ENCODE measurements at regions not wholly inside any gene's neighbourhood (a gene's known extent, or its start where the extent isn't known, plus 50 kb on each side); places are given as distances from the start of the nearest gene placed in this dataset.

GRCh38 chr4:173924561-173924960 is 358.9 kb downstream of the FBXO8 start:
- H3K4me2 ChIP-seq (ENCODE audit: insufficient read depth, low read length), result no peak overlapping the region
- H3K27ac ChIP-seq (ENCODE audit: low read depth, low read length), result no peak overlapping the region
- H3K9me3 ChIP-seq (ENCODE audit: low read depth, low read length), result no peaks in the 10 kb centered on the region
- no peaks in the 10 kb centered on the region for H4K20me1 ChIP-seq (ENCODE audit: insufficient read depth, low read length)
- no peaks in the 10 kb centered on the region for H3K79me2 ChIP-seq (ENCODE audit: insufficient read depth, low read length)
- no peak for DNase-seq (ENCODE audit: insufficient read length, low spot score, missing footprints)
- no peak overlapping the region for H2AFZ ChIP-seq (ENCODE audit: low read length)
- no peaks in the 10 kb centered on the region for H3K27me3 ChIP-seq (ENCODE audit: insufficient read depth, low read length)
- H3K4me3 ChIP-seq (ENCODE audit: insufficient read depth, low read length), result no peak overlapping the region
- TF ChIP-seq CTCF (IDR thresholded peaks at IDR 0.05; ENCODE audit: extremely low read depth, low read depth, low read length), result no peak
- H3K36me3 ChIP-seq (ENCODE audit: insufficient read depth, low read length), result no peaks in the 10 kb centered on the region
- H3K4me1 ChIP-seq (ENCODE audit: insufficient read depth, low read length), result no peaks in the 10 kb centered on the region

- H3K9me3 ChIP-seq (ENCODE audit: low read depth, low read length), result no peaks in the 10 kb centered on the region
- H3K4me1 ChIP-seq (ENCODE audit: insufficient read depth, low read length), result no peaks in the 10 kb centered on the region
- H3K27me3 ChIP-seq (ENCODE audit: insufficient read depth, low read length), result no peaks in the 10 kb centered on the region
- H4K20me1 ChIP-seq (ENCODE audit: insufficient read depth, low read length), result no peaks in the 10 kb centered on the region
- no peak overlapping the region for H3K4me3 ChIP-seq (ENCODE audit: insufficient read depth, low read length)
- no peak overlapping the region for H2AFZ ChIP-seq (ENCODE audit: low read length)
- no peak overlapping the region for H3K4me2 ChIP-seq (ENCODE audit: insufficient read depth, low read length)
- no peak overlapping the region for H3K27ac ChIP-seq (ENCODE audit: low read depth, low read length)
- no peaks in the 10 kb centered on the region for H3K36me3 ChIP-seq (ENCODE audit: insufficient read depth, low read length)
- TF ChIP-seq CTCF (IDR thresholded peaks at IDR 0.05; ENCODE audit: extremely low read depth, low read depth, low read length), result no peak
- DNase-seq (ENCODE audit: insufficient read length, low spot score, missing footprints), result no peak
- H3K79me2 ChIP-seq (ENCODE audit: insufficient read depth, low read length), result no peaks in the 10 kb centered on the region
Measured at GRCh38 chr4:173919861-173920260, 363.6 kb downstream of the FBXO8 start.

GRCh38 chr4:173919196-173919595 is 364.3 kb downstream of the FBXO8 start:
- H2AFZ ChIP-seq (ENCODE audit: low read length), result no peak overlapping the region
- H3K4me1 ChIP-seq (ENCODE audit: insufficient read depth, low read length), result no peaks in the 10 kb centered on the region
- H3K79me2 ChIP-seq (ENCODE audit: insufficient read depth, low read length), result no peaks in the 10 kb centered on the region
- TF ChIP-seq CTCF (IDR thresholded peaks at IDR 0.05; ENCODE audit: extremely low read depth, low read depth, low read length), result no peak
- H3K4me3 ChIP-seq (ENCODE audit: insufficient read depth, low read length), result no peak overlapping the region
- no peak overlapping the region for H3K4me2 ChIP-seq (ENCODE audit: insufficient read depth, low read length)
- H3K36me3 ChIP-seq (ENCODE audit: insufficient read depth, low read length), result no peaks in the 10 kb centered on the region
- H4K20me1 ChIP-seq (ENCODE audit: insufficient read depth, low read length), result no peaks in the 10 kb centered on the region
- DNase-seq (ENCODE audit: insufficient read length, low spot score, missing footprints), result no peak
- H3K27me3 ChIP-seq (ENCODE audit: insufficient read depth, low read length), result no peaks in the 10 kb centered on the region
- H3K27ac ChIP-seq (ENCODE audit: low read depth, low read length), result no peak overlapping the region
- H3K9me3 ChIP-seq (ENCODE audit: low read depth, low read length), result no peaks in the 10 kb centered on the region

GRCh38 chr4:173917255-173917960 is 366.1 kb downstream of the FBXO8 start:
- H3K36me3 ChIP-seq (ENCODE audit: insufficient read depth, low read length), result no peaks in the 10 kb centered on the region
- no peak overlapping the region for H3K4me2 ChIP-seq (ENCODE audit: insufficient read depth, low read length)
- no peaks in the 10 kb centered on the region for H3K4me1 ChIP-seq (ENCODE audit: insufficient read depth, low read length)
- H3K27ac ChIP-seq (ENCODE audit: low read depth, low read length), result no peak overlapping the region
- H3K9me3 ChIP-seq (ENCODE audit: low read depth, low read length), result no peaks in the 10 kb centered on the region
- no peak for DNase-seq (ENCODE audit: insufficient read length, low spot score, missing footprints)
- H3K4me3 ChIP-seq (ENCODE audit: insufficient read depth, low read length), result no peak overlapping the region
- no peaks in the 10 kb centered on the region for H3K79me2 ChIP-seq (ENCODE audit: insufficient read depth, low read length)
- no peak for TF ChIP-seq CTCF (IDR thresholded peaks at IDR 0.05; ENCODE audit: extremely low read depth, low read depth, low read length)
- H3K27me3 ChIP-seq (ENCODE audit: insufficient read depth, low read length), result no peaks in the 10 kb centered on the region
- H4K20me1 ChIP-seq (ENCODE audit: insufficient read depth, low read length), result no peaks in the 10 kb centered on the region
- peak overlapping the region; percentile 23 for H2AFZ ChIP-seq (ENCODE audit: low read length)
